GM10248 (cell line): ENCODE measurements at regions not wholly inside any gene's neighbourhood (a gene's known extent, or its start where the extent isn't known, plus 50 kb on each side); places are given as distances from the start of the nearest gene placed in this dataset.

Source experiments
- CTCF ChIA-PET: fragments of 300-600 bp; sonication (Branson Sonifier 250); formaldehyde crosslinking; extraction: SDS; loops from one replicate; lab custom pipeline; 2021; ENCODE audit warnings: antibody characterized with exemption; lab: Yijun Ruan, JAX
- POLR2A ChIA-PET: fragments of 350-650 bp; sonication (Branson Sonifier 250); formaldehyde crosslinking; extraction: SDS; loops from one replicate; lab custom pipeline; 2020; ENCODE audit warnings: antibody characterized with exemption; lab: Yijun Ruan, JAX
- DNase-seq: peaks from one replicate; pipeline ENCODE4 v3.0.0; 2012; ENCODE audit errors: extremely low spot score
- CTCF ChIP-seq: IDR thresholded peaks from 2 replicates; pipeline ENCODE4 v1.5.1; 2012; ENCODE audit warnings: mild to moderate bottlenecking, low read depth; ENCODE audit errors: extremely low read depth, missing control alignments, control extremely low read depth

GRCh38 chr13:39960191-39960590 lies 304.7 kb downstream of the COG6 start:
- POLR2A ChIA-PET, result no interaction called here
- CTCF ChIA-PET, result interaction anchor here (1.3 to 2.3 kb wide), 2 partner anchors 17 to 83 kb away, joined by 4 to 14 read pairs; no protein-coding TSS in a partner anchor
- TF ChIP-seq CTCF, result no peak
- DNase-seq, result no peak

GRCh38 chr13:39961036-39961435 lies 305.6 kb downstream of the COG6 start:
- ChIA-PET CTCF (interaction anchor here (2.3 kb wide), 1 partner anchor 18 kb away, joined by 14 read pairs; no protein-coding TSS in a partner anchor), POLR2A (no interaction called here)
- no peak for DNase-seq
- TF ChIP-seq CTCF, result no peak

- CTCF ChIA-PET, result interaction anchor here (1.0 to 1.1 kb wide), 2 partner anchors 12 to 21 kb away, joined by 3 to 5 read pairs; no protein-coding TSS in a partner anchor
- TF ChIP-seq CTCF, result no peak
- no peak for DNase-seq
- POLR2A ChIA-PET, result no interaction called here
Measured at GRCh38 chr13:39963612-39964011, 308.1 kb downstream of the COG6 start.

- TF ChIP-seq CTCF, result no peak
- ChIA-PET CTCF (no interaction called here), POLR2A (no interaction called here)
- no peak for DNase-seq
Measured at GRCh38 chr13:39965309-39965708, 309.8 kb downstream of the COG6 start.

GRCh38 chr13:39967199-39967959 lies 311.9 kb downstream of the COG6 start:
- ChIA-PET CTCF (interaction anchor here (1.3 to 1.7 kb wide), 3 partner anchors 10 to 376 kb away, joined by 3 read pairs; no protein-coding TSS in a partner anchor), POLR2A (no interaction called here)
- TF ChIP-seq CTCF, result no peak
- DNase-seq, result no peak

GRCh38 chr13:39968646-39969475 lies 313.4 kb downstream of the COG6 start:
- DNase-seq, result no peak
- ChIA-PET CTCF (interaction anchor here (1.0 to 1.1 kb wide), 2 partner anchors 12 to 26 kb away, joined by 3 read pairs; no protein-coding TSS in a partner anchor), POLR2A (no interaction called here)
- no peak for TF ChIP-seq CTCF
